Heart right ventricle (tissue), 16 donors: ENCODE measurements at regions not wholly inside any gene's neighbourhood (a gene's known extent, or its start where the extent isn't known, plus 50 kb on each side); places are given as distances from the start of the nearest gene placed in this dataset.

ENCODE experiments used
- ATAC-seq, 8 donors: fragments of 200-7000 bp; cut with Tn5 transposase; one replicate each; pipeline ENCODE4 v1.9.1; 2020; ENCODE audit warnings: mild to moderate bottlenecking in 8 of 8, moderate library complexity in 8 of 8, moderate number of reproducible peaks in 1 of 8
- DNase-seq, 2 donors: peaks; one replicate each; pipeline ENCODE4 v3.0.0-alpha.2; 2020
- H3K27ac ChIP-seq, 10 donors: fragments of 200-600 bp; sonication (generic) in 2 of 10; one replicate each; pipeline versions ENCODE4 v1.5.0 to v1.8.0; 2020 to 2022; ENCODE audit warnings: mild to moderate bottlenecking in 3 of 10
- H3K27me3 ChIP-seq, 7 donors: fragments of 200-600 bp; one replicate each; pipeline ENCODE4 v1.8.0; 2021 to 2022; ENCODE audit warnings: mild to moderate bottlenecking in 2 of 7
- H3K36me3 ChIP-seq, 9 donors: fragments of 200-600 bp; sonication (generic) in 1 of 9; one replicate each; pipeline versions ENCODE4 v1.5.0 to v1.8.0; 2020 to 2022; ENCODE audit warnings: mild to moderate bottlenecking in 2 of 9
- H3K4me1 ChIP-seq, 9 donors: fragments of 200-600 bp; sonication (generic) in 1 of 9; one replicate each; pipeline versions ENCODE4 v1.5.0 to v1.8.0; 2020 to 2022; ENCODE audit warnings: mild to moderate bottlenecking in 4 of 9
- H3K4me3 ChIP-seq, 10 donors: fragments of 200-600 bp; sonication (generic) in 2 of 10; one replicate each; pipeline versions ENCODE4 v1.5.0 to v1.8.0; 2020 to 2022; ENCODE audit warnings: mild to moderate bottlenecking in 7 of 10, moderate library complexity in 2 of 10
- H3K9me3 ChIP-seq, 11 donors: fragments of 200-600 bp in 10 of 11; sonication (generic) in 2 of 11; one replicate each; pipeline versions ENCODE4 v1.5.0 to v1.8.0; 2013 to 2022; ENCODE audit warnings: mild to moderate bottlenecking in 2 of 11, control low read depth in 1 of 11, moderate library complexity in 1 of 11
- WGBS, 2 donors: extraction: QIAGEN DNeasy Blood & Tissue Kit; methylation state at CpG; one replicate each; pipeline ENCODE4 v1.1.7; 2013; ENCODE audit warnings: inconsistent platforms in 1 of 2; 5-methylcytosine and 5-hydroxymethylcytosine counted together
- intact Hi-C, 10 donors: fragments of 100-400 bp; cut with DNase I; formaldehyde crosslinking; loops; one replicate each; pipeline versions ENCODE4 v1.11.1 to v1.14.2; 2022
- TF ChIP-seq, protein P1 (sequence below), 9 donors: fragments of 200-600 bp; sonication (generic) in 2 of 9; IDR thresholded peaks; one replicate each; pipeline versions ENCODE4 v1.5.0 to v1.8.0; 2021 to 2022; ENCODE audit warnings: antibody characterized with exemption in 9 of 9, mild to moderate bottlenecking in 5 of 9, moderate library complexity in 1 of 9
- donor health status: Arrhythmogenic right ventricular cardiomyopathy.
- donor health status: ischemic (EF 13 %, LVEDD 7.1; RV severe dilation, severe dysfunction).
- donor health status: healthy with polysubstance abuse.
- donor health status: DM: no; HTN: yes; CAD: no.
- donor health status: DM: no; HTN: no; CAD: no.
- donor health status: ischemic (EF 25% LVEDD 6.9; RV normal size, moderate dysfunction).
- donor health status: ischemic (EF 25% LVEDD 5.7; RV mildly dilated, moderate dysfunction).
- donor health status: healthy.
- donor health status: DM: yes; HTN: yes; CAD: no.
- donor health status: Ischemic cardiomyopathy.
- donor health status: ischemic (EF 35%, LVEDD 5.7; RV mildly dilated, moderate dysfunction).
- donor health status: nonischemic (EF 11% LVEDD 7.7; RV severe dilation, severe dysfunction).
- donor health status: DM: yes; HTN: yes; CAD: no.
- donor health status: PGD.
- donor health status: ischemic (EF 29% LVEDD 5.4; RV normal size, mild dysfunction).
- donor health status: nonischemic (EF 23%, LVEDD 6.1; RV moderate dilation, normal function).

DNA sequence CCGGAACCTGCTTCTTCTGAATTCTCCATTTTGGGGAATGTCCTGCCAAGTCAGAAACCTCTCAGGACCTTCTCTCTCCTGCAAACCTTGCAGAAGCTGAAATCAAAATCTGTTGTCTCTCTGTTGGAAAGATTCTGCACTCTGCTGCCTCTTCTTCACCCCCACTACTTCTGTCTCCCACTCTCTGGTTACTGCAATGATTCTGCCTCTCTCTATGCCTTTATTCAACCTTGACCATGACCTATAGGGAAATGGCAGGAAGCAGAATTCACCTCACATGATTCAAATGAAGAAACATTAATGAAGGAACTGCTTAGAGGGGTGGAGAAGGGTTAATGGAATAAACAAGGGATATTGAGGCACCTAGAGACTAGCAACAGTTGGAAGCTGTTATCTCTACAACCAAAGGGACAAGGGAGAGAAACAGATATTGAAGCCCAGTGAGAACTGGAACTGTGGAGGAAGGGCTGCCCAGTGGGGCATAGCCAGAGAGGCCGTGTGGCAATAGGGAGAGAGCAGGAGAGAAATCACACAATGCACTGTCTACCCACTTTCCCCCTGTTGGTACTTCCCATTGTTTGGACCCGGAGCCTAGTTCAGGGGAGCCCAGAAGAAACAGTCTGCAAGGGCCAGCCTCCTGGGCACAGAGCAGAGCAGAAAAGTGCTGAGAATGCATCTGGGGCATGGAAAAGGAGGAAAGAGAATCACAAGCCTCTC lies 76.1 kb upstream of the JUN start:
- TF ChIP-seq, protein P1, sequence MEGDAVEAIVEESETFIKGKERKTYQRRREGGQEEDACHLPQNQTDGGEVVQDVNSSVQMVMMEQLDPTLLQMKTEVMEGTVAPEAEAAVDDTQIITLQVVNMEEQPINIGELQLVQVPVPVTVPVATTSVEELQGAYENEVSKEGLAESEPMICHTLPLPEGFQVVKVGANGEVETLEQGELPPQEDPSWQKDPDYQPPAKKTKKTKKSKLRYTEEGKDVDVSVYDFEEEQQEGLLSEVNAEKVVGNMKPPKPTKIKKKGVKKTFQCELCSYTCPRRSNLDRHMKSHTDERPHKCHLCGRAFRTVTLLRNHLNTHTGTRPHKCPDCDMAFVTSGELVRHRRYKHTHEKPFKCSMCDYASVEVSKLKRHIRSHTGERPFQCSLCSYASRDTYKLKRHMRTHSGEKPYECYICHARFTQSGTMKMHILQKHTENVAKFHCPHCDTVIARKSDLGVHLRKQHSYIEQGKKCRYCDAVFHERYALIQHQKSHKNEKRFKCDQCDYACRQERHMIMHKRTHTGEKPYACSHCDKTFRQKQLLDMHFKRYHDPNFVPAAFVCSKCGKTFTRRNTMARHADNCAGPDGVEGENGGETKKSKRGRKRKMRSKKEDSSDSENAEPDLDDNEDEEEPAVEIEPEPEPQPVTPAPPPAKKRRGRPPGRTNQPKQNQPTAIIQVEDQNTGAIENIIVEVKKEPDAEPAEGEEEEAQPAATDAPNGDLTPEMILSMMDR (IDR thresholded peaks at IDR 0.05) = no peak
- H3K4me1 ChIP-seq = peaks cover 0 to 31% (median 0%) of the 10 kb centered on the region in 9 donors
- 93 to 94% methylated on average over 3 of the region's 3 CpGs for WGBS, 2 donors
- H3K36me3 ChIP-seq = no peaks in the 10 kb centered on the region
- no peaks in the 10 kb centered on the region for H3K9me3 ChIP-seq
- intact Hi-C loops = no loop called here
- no peaks in the 10 kb centered on the region for H3K27me3 ChIP-seq
- H3K4me3 ChIP-seq = no peak overlapping the region
- no peak overlapping the region for H3K27ac ChIP-seq
- no peak for DNase-seq
- ATAC-seq = no peak

DNA sequence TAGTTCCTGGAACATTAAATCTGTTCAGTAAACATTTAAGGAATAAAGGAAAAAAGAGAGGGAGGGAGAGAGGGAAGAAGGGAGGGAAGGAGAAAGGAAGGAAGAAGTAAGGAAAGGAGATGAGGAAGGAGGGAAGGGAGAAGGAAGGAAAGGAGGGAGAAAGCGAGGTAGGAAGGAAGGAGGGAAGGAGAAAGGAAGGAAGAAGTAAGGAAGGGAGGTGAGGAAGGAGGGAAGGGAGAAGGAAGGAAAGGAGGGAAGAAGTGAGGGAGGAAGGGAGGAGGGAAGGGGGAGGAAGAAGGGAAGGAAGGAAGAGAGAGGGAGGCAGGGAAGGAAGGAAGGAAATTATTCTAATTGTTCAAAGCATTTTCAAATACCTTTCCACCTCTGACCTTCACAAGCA lies 77.2 kb upstream of the JUN start:
- TF ChIP-seq, protein P1 (IDR thresholded peaks at IDR 0.05) = no peak
- WGBS, 2 donors = 70 to 82% methylated on average over 1 of the region's 1 CpG
- no peak overlapping the region for H3K4me3 ChIP-seq
- H3K9me3 ChIP-seq = no peaks in the 10 kb centered on the region
- no peaks in the 10 kb centered on the region for H3K36me3 ChIP-seq
- ATAC-seq (no peak), DNase-seq (no peak)
- no peak overlapping the region for H3K27ac ChIP-seq
- no peaks in the 10 kb centered on the region for H3K27me3 ChIP-seq
- intact Hi-C loops = no loop called here
- H3K4me1 ChIP-seq = peaks cover 0 to 22% (median 0%) of the 10 kb centered on the region in 9 donors

DNA sequence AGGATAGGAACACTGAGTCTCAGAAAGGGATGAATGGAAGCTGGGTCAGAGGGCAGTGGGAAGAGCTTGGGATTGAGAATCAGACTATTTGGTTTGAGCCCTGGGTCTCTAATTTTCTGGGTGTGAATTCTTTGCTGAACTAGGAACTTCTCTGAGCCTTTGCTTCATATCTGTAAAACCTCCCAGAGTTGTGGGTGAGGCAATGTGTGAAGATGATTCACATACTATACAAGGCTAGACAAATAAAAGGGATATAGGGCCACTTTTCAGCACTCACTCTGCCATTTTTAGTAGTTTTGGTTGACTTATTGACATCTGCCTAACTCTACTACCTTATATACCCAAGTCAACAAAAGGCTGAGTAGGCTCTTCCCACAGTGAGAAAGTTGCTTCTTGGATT lies 77.7 kb upstream of the JUN start:
- intact Hi-C loops = no loop called here
- no peaks in the 10 kb centered on the region for H3K36me3 ChIP-seq
- TF ChIP-seq, protein P1 (IDR thresholded peaks at IDR 0.05) = no peak
- DNase-seq (no peak), ATAC-seq (no peak)
- H3K27ac ChIP-seq = no peak overlapping the region
- peaks cover 0 to 17% (median 0%) of the 10 kb centered on the region in 9 donors for H3K4me1 ChIP-seq
- H3K9me3 ChIP-seq = no peaks in the 10 kb centered on the region
- H3K27me3 ChIP-seq = no peaks in the 10 kb centered on the region
- H3K4me3 ChIP-seq = no peak overlapping the region

DNA sequence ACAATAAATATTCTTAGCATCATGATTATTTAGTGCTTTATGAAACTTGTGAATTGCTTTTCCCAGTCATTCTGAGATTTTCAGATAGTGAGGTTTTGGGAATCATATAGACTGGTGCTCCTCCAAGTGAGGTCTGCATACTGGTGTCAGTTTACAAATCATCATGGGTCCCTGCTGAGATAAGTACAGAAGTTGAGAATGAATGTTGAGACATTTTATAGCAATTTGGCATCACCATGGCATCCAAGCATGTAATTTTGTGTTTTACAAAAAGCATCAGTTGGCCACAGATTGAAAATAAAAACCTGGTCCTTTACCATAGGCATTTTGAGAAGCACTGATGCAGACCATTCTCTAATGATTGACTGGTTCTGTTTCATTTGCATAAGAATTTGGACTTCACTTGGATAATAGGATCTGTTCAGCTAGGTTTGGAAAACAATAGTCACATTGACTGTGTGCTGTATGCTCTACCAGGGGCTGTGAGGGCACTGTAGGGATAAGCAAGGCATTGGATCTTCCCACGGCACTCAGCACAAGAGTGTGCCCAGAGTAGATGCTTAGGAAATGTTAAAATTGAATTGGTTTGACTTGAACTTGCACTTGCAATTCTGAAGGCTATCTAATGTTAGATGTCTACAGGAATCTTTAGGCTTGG lies 79.0 kb upstream of the JUN start:
- H3K4me1 ChIP-seq = peaks cover 0 to 17% (median 0%) of the 10 kb centered on the region in 9 donors
- 97 to 98% methylated on average over 1 of the region's 1 CpG for WGBS, 2 donors
- H3K9me3 ChIP-seq = no peaks in the 10 kb centered on the region
- intact Hi-C loops = no loop called here
- no peaks in the 10 kb centered on the region for H3K36me3 ChIP-seq
- no peaks in the 10 kb centered on the region for H3K27me3 ChIP-seq
- no peak overlapping the region for H3K4me3 ChIP-seq
- no peak for ATAC-seq
- H3K27ac ChIP-seq = no peak overlapping the region
- no peak for DNase-seq
- TF ChIP-seq, protein P1 (IDR thresholded peaks at IDR 0.05) = no peak
